Ishikawa (cell line): ENCODE measurements at regions not wholly inside any gene's neighbourhood (a gene's known extent, or its start where the extent isn't known, plus 50 kb on each side); places are given as distances from the start of the nearest gene placed in this dataset.

Source experiments
- TAF1 ChIP-seq: IDR thresholded peaks from 2 replicates; pipeline ENCODE4 v1.6.1; 2012; ENCODE audit warnings: low read depth, mild to moderate bottlenecking
- TF ChIP-seq, protein P1 (sequence below): IDR thresholded peaks from 2 replicates; pipeline ENCODE4 v1.6.1; 2012; ENCODE audit warnings: low read depth, mild to moderate bottlenecking

DNA sequence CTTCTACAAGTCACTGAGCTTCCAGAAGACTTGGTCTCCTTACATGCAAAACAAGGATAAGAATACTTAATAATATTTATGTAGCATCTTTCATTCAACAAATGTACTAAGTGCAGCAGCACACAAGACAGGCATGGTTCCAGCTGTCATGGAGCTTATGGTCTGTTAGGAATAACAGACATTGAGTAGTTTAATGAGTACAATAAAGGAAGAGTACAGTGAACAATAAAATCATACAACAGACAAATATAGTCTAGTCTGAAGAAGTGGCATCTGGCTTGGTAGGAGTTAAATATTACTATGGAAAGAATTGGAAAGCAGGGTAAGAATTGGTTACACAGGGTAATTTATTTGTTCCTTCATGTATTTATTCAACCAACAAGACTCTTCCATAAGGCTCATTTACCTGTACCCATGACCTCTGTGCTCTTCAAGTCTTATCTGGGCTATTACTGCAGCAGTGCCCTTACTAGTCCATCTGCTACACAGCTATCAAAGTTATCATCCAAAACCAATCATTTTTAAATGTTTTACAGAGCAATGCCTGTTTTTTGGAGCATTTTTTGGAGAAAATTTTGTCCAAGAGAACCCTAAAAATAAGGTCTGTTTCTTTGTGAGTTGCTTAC lies 101.1 kb upstream of the RPL34 start:
- TF ChIP-seq, protein P1, sequence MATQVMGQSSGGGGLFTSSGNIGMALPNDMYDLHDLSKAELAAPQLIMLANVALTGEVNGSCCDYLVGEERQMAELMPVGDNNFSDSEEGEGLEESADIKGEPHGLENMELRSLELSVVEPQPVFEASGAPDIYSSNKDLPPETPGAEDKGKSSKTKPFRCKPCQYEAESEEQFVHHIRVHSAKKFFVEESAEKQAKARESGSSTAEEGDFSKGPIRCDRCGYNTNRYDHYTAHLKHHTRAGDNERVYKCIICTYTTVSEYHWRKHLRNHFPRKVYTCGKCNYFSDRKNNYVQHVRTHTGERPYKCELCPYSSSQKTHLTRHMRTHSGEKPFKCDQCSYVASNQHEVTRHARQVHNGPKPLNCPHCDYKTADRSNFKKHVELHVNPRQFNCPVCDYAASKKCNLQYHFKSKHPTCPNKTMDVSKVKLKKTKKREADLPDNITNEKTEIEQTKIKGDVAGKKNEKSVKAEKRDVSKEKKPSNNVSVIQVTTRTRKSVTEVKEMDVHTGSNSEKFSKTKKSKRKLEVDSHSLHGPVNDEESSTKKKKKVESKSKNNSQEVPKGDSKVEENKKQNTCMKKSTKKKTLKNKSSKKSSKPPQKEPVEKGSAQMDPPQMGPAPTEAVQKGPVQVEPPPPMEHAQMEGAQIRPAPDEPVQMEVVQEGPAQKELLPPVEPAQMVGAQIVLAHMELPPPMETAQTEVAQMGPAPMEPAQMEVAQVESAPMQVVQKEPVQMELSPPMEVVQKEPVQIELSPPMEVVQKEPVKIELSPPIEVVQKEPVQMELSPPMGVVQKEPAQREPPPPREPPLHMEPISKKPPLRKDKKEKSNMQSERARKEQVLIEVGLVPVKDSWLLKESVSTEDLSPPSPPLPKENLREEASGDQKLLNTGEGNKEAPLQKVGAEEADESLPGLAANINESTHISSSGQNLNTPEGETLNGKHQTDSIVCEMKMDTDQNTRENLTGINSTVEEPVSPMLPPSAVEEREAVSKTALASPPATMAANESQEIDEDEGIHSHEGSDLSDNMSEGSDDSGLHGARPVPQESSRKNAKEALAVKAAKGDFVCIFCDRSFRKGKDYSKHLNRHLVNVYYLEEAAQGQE, result no peak
- no peak for TF ChIP-seq TAF1
